ENCODE measurements at regions not wholly inside any gene's neighbourhood (a gene's known extent, or its start where the extent isn't known, plus 50 kb on each side); places are given as distances from the start of the nearest gene placed in this dataset.
"Not testable (repeated sequence)": the region's sequence is repeated elsewhere in the genome, so short reads cannot be mapped to it uniquely, and the experiment has no call there.

DNA sequence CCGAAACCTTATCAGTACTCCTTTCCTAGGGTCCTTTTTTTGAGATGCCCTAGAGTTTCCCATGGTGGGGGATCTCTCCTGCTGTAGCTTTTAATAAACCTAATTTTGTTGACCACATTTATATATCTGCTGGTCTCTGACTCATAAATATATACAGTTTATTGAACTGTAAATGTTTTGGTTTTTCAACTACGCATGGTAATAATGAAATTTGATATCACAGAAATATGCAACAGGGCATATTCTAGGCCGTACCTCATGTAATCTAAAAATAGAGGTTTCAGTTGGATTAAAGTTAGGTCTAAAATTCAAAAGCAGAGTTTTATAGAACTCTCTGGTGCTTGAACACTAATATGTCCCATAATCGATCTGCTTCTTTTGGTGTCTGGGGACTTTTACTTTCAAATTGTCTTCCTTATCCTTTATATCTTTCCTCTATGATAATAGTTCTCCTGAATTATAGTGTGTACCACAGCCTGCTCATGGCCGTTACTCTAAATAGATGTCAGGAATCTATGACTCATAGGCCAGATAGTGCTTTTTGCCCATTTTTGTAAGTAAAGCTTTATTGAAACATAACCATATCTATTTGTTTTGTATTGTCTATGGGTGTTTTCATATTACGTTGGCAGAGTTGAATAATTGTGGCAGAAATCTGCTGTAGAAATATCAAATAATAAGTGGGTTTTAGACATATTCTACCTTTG is 324.8 kb upstream of the PCDH9 start:
- CTCF ChIA-PET = no interaction called here
- POLR2A ChIA-PET = no interaction called here

DNA sequence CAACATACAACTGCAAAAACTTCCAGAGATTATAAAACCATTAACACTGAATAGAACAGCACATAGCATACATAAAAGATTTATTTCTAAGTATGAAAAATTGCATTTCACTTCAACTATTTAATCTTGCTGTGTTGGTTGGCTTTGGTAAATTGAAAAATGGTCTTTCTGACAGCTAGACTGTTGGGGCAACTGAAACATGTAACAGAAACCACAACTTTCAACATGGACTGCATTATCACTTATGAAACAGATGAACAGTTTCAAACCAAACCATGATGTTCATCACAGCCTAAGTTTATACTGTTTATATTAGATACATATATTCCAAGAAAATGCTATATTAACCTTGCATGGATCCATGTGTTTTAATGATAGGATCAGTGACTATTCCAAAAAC is 324.1 kb upstream of the PCDH9 start:
- ChIA-PET CTCF (no interaction called here), POLR2A (no interaction called here)

DNA sequence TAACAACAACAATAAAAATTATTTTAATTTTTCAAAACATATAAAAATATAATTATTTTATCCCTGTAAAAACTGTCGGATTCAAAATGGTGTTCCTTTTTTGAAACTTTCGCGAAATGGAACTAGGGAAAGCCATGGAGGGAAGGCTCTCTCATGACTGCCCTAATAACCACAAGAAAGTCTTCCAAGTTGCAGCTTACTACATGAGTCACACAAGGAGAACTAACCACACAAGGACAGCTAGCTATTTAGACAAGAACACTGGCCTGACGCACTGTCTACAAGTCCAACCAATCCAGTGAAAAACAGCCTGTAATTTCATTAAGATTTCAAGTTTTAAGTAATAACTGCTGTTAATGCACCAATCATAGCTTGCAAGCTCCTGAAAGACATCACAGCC is 319.2 kb upstream of the PCDH9 start:
- ChIA-PET CTCF (no interaction called here), POLR2A (no interaction called here)

DNA sequence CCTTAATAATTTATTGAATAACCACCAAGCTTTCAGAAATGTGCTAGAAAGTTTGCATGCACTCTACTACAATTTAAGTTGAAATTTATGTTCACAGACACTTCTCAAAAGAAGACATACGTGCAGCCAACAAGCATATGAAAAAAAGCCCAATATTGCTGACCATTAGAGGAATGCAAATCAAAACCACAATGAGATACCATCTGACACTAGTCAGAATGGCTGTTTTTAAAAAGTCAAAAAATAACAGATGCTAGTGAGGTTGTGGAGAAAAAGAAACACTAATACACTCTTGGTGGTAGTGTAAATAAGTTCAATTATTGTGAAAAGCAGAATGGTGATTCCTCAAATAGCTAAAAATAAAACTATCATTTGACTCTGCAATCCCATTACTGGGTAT is 308.8 kb upstream of the PCDH9 start:
- ChIA-PET CTCF (no interaction called here), POLR2A (no interaction called here)

DNA sequence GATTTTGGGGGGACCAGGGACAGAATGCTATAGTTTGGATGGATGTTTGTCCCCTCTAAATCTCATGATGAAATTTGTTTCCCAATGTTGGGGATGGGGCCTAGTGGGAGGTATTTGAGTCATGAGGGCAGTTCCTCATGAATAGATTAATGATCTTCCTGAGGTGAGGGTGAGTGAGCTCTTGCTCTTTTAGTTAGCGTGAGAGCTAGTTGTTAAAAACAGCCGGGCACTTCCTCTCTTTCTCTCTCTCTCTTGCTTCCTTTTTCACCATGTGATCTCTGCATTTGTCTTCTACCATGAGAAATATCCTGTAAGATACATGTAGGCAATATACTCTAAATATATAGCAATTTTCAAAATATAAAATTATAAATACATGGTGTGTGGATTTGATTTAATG is 290.8 kb upstream of the PCDH9 start:
- POLR2A ChIA-PET = no interaction called here
- CTCF ChIA-PET = no interaction called here

DNA sequence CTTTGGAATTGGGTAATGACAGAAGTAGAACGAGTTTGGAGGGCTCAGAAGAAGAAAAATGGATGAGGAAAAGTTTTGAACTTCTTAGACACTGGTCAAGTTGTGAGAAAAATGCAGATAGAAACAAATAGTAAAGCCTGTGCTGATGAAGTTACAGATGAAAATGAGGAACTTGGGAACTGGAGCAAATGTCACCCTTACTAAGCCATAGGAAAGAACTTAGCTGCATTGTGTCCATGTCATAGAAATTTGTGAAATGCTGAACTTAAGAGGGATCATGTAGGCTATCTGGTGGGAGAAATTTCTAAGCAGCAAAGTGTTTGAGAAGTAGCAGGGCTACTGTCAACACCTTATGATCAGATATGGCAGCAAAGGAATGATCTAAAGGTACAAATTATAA is 289.2 kb upstream of the PCDH9 start:
- POLR2A ChIA-PET = no interaction called here

DNA sequence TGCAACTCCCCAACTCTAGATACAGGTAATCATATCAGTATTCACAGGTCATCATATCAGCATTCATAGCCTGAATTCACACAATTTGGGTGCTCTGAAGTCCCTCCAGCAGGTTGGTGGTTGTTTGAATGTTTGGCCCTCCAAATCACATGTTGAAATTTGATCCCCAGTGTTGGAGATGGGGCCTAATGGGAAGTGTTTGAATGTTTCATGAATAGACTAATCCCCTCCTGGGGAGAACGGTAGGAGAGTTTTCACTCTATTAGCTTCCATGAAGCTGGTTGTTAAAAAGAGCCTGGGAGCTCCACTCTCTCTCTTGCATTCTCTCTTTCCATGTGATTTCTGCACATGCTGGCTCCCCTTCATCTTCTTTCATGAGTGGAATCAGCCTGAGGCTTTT is 288.6 kb upstream of the PCDH9 start:
- ChIA-PET CTCF (no interaction called here), POLR2A (no interaction called here)

More for the DNA sequence above, 289.2 kb upstream of the PCDH9 start:
- CTCF ChIA-PET = no interaction called here

DNA sequence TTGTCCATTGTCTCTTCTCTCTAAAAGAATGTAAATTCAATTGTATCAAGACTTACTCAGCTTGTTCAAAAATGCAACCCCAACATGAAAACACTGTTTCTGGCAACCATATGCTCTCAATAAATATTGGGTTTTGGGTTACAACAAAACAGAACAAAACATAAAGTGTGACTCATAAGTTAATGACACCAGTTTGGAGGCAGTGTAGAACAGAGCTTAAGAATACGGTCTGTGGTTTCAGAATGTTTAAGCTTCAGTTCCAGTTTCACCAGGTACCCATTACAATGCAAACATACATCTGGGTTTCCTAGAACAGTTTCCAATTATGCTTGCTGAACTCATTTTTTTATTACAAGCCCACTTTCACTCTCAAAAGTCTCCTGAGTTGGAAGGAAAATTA is 285.8 kb upstream of the PCDH9 start:
- CTCF ChIA-PET = no interaction called here
- POLR2A ChIA-PET = no interaction called here

DNA sequence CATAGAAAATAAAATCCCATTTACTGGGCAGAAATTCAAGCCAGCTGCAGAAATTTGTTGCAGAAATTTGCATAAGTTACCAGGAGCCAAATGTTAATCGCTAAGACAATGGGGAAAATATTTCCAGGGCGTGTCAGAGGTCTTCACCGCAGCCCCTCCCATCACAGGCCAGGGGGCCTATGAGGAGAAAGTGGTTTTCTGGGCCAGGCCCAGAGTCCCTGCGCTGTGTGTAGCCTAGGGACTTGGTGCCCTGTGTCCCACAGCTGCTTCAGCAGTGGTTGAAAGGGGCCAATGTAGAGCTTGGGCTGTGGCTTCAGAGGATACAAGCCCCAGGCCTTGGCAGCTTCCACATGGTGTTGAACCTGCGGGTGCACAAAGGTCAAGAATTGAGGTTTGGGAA is 278.9 kb upstream of the PCDH9 start:
- ChIA-PET CTCF (no interaction called here), POLR2A (no interaction called here)

DNA sequence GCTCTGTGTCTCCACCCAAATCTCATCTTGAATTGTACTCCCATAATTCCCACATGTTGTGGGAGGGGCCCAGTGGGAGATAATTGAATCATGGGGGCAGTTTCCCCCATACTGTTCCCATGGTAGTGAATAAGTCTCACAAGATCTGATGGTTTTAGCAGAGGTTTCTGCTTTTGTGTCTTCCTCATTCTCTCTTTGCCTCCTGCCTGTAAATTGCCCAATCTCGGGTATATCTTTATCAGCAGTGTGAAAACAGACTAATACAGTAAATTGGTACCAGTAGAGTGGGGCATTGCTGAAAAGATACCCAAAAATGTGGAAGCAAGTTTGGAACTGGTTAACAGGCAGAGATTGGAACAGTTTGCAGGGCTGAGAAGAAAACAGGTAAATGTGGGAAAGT is 278.1 kb upstream of the PCDH9 start:
- CTCF ChIA-PET = not testable (repeated sequence)

DNA sequence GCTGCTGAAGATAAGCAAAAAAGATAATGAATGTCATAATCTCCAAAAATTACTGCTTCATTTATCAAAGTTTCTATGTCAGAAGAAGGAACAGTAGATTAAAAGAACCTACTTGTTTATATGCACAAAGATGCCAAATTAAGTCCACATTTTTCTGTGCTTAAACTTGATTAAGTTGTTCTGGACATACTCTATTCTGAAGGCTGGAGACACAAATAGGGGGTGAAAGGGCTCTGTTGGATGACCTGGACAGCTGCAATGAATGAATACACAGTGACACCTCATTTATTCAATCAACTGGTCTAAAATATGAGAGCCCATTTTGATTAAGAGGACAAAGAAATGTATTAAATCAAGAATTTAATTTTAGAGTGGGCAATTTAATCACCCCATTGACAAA is 276.3 kb upstream of the PCDH9 start:
- POLR2A ChIA-PET = no interaction called here

More for the DNA sequence above, 278.1 kb upstream of the PCDH9 start:
- POLR2A ChIA-PET = not testable (repeated sequence)

DNA sequence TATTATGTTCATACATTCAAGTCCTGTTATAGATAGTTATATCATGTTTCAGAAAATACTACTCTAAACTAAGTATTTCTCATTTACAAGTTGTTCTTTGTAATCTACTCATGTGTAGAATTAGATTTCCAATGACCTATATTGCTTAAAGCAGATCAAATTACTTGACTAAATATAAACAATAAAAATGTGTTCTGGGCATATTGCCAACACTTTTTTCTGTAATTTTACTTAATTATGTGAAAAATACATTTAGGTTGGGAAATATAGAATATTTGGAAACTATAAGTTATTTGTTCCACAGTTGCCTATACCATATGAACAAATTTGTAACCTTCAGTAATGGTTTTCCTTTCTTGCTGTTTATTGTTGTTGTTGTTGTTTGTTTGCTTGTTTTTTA is 275.2 kb upstream of the PCDH9 start:
- POLR2A ChIA-PET = no interaction called here
- CTCF ChIA-PET = no interaction called here

More for the DNA sequence above, 276.3 kb upstream of the PCDH9 start:
- CTCF ChIA-PET = no interaction called here

DNA sequence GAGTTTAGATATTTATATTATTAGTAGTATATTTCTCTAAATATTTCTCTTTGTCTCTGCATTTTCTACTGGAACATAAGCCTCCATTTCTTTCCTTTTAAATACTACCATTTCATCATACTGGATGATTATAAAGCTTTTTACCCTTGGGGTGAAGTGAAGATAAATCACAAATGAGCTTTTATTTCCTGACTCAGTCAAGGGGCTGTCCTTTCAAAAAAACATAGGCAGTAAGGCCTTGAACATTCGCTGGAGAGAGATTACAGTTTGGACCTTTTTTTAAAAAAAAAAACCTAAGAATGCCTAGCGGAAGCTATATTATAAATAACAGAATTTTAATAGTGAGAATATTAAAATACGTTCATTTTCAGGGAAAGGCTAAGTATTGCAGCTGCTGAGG is 268.8 kb upstream of the PCDH9 start:
- POLR2A ChIA-PET = no interaction called here
- CTCF ChIA-PET = no interaction called here

DNA sequence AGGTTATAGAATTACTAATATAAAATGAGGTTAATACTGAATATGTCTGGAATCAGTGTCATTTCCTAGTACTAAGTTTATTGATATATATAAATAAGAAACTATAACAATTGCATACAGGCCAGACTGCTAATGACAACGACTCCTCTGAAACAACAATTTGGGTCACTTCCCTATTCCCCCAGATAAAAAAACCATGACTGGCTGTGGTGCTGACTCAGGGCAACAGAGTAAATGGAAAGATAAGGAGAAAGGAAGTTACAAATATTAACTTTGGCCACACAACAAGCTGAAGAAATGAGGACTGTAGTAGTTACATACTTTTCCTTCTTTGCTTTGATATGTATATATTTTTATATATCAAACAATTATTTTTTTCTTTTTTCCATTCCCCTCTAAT is 263.7 kb upstream of the PCDH9 start:
- ChIA-PET CTCF (no interaction called here), POLR2A (no interaction called here)

DNA sequence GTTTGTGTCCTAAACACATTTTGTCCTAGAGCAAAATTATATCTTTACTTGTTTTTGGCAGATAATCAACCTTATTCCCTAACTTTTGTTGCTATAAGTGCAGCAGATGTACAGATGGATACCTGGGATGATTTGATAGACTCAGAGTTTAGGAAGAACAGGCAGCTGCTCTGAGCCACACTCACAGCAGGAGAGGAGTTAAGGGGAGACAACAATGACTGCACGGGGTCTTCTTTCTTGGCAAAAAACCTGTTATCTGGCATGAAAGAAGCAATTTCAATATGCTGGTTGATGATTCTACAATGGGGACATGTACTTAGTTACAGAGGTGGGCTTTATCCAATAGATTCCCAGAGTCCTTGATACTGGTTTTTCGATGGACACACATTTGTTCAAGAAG is 258.9 kb upstream of the PCDH9 start:
- ChIA-PET CTCF (no interaction called here), POLR2A (no interaction called here)

DNA sequence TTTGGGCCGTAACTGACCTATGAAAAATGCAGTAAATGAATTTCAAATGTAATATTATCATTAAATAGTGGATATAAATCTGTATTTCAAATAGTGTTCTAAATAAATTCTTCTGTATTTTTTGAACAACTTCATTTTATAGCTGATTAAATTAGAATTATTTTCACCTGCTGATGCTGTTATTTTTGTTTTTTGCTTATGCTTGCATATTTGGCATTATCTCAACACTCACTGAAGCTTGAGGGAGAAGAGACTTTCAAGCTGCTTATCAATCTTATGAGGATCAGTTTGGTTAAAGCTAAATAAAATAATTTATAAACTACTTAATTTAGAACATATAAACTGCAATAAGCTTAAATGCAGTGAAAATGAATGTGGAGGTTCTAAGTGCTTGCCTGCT is 251.3 kb upstream of the PCDH9 start:
- ChIA-PET CTCF (no interaction called here), POLR2A (no interaction called here)

DNA sequence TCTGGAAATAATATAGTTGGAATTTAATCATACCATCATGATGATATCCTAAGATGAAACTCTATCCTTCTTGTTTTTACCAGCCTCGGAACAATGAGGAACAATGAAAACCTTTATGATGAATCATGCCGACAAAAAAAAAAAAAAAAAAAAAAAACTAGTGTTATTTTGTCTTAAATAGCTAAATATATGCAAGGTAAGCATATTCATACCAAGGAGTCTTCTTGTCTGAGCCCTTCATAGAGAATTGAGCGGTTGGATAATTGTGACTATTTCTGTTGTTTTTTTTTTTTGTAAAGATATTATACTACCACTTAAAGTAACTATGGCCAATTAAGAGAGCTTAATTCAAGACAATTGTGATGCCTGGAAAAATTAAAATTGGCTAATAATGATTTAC is 244.0 kb upstream of the PCDH9 start:
- POLR2A ChIA-PET = no interaction called here

DNA sequence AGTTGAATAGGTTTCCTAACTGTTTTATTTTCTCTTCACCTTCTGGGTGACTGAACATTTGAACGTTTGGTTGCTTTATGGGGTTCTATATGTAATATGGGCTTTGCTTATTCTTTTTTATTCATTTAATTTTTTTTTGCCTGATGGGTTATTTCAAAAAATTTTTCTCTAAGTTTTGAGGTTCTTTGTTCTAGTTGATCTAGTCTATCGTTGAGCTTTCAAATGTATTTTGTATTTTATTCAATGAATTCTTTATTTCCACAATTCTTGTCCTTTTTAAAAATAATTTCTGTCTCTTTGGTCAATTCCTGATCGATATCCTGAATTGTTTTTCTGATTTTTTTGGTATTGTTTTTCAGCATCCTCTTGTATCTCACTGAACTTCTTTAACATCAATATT is 239.5 kb upstream of the PCDH9 start:
- ChIA-PET POLR2A (no interaction called here), CTCF (no interaction called here)

More for the DNA sequence above, 244.0 kb upstream of the PCDH9 start:
- CTCF ChIA-PET = no interaction called here

DNA sequence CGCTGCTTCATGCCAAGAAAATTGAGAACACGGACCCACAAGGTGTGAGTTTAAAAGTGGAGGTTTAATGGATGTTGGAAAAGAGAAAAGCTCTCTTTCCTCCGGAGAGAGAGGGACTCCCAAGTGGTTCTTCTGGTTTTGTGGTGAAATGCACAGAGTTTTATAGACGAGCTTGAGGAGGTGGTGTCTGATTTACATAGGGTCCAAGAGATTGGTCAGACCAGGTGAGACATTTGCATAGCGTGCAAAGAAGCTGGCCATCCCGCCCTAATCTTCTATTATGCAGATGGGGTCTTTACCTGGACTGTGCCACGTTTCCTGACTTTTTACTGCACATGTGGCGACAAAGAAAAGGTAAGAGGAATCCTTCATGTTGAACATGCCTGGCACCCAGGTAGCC is 236.4 kb upstream of the PCDH9 start:
- CTCF ChIA-PET = no interaction called here
- POLR2A ChIA-PET = no interaction called here

DNA sequence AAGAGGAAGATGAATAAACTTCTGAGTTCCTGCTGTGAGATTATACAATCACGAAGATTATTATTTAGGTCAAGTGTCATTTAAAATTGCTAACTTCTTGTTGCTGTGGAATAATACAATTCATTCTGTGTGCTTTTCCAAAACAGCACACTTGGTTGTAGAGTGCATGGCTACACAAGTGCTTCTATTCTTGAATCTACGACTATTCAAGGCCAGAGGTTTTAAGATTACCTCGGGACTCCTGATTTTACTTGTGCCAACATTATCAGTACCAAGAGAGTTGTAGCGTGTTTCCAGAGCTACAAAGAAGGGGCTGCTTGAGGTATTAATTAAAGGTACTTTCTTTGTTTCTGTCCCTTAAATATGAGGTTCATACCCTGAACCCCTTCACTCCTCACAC is 234.0 kb upstream of the PCDH9 start:
- CTCF ChIA-PET = no interaction called here

DNA sequence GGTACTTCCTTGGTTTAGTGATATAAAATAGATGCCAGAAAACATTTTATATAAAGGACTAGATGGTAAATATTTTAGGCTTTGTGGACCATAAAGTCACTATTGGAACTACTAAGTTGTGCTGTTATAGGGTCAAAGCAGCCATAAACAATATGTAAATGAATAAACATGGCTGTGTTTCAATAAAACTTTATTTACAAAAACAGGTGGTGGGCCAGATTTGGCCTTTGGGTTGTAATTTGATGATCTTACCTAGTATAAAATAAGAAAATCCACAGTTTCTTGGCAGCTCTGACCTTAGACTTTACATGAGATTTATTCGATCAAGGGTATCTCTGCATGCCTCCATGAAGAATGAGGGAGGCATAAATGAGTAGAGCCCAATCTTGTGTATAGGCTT is 232.0 kb upstream of the PCDH9 start:
- CTCF ChIA-PET = no interaction called here

More for the DNA sequence above, 234.0 kb upstream of the PCDH9 start:
- POLR2A ChIA-PET = no interaction called here

DNA sequence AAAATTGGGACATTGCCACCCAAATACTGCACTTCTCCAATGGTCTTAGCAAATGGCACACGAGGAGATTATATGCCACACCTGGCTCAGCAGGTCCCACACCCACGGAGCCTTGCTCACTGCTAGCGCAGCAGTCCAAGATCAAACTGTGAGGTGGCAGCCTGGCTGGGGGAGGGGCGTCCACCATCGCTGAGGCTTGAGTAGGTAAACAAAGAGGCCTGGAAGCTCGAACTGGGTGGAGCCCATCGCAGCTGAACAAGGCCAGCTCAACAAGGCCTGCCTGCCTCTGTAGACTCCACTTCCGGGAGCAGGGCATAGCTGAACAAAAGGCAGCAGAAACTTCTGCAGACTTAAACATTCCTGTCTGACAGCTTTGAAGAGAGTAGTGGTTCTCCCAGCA is 222.4 kb upstream of the PCDH9 start:
- CTCF ChIA-PET, POLR2A ChIA-PET: not testable (repeated sequence)

More for the DNA sequence above, 232.0 kb upstream of the PCDH9 start:
- POLR2A ChIA-PET = no interaction called here

DNA sequence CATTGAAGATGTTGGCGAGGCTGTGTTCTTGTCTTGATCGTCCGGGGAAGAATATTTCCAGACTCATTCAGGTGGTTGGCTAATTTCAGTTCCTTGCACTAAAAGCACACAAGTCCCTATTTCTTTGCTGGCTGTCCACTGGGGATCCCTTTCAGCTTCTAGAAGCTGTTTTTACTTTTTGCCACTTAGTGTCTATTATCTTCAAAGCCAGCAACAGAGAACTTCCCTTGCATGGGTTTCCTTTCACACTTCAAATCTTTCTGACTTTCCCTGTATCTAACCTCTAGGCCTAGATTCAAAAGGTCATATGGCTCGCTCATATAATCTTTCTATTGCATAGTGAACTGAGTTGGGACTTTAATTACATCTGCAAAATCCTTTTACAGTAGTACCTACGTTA is 215.3 kb upstream of the PCDH9 start:
- POLR2A ChIA-PET = no interaction called here
- CTCF ChIA-PET = no interaction called here
